Parathyroid adenoma (tissue), 2 donors: ENCODE measurements at regions not wholly inside any gene's neighbourhood (a gene's known extent, or its start where the extent isn't known, plus 50 kb on each side); places are given as distances from the start of the nearest gene placed in this dataset.

Source experiments
- H2AFZ ChIP-seq: fragments of 300-600 bp; sonication (generic); one replicate; pipeline ENCODE4 v1.7.0; 2017; ENCODE audit warnings: antibody characterized with exemption, mild to moderate bottlenecking
- H3K27ac ChIP-seq: fragments of 300-600 bp; sonication (generic); one replicate; pipeline ENCODE4 v1.7.0; 2017
- H3K27me3 ChIP-seq: fragments of 300-600 bp; sonication (generic); one replicate; pipeline ENCODE4 v1.7.0; 2017; ENCODE audit warnings: low read length; ENCODE audit not compliant: control insufficient read depth, insufficient read depth
- H3K36me3 ChIP-seq: fragments of 300-600 bp; sonication (generic); one replicate; pipeline ENCODE4 v1.7.0; 2017; ENCODE audit warnings: low read length; ENCODE audit not compliant: control insufficient read depth, insufficient read depth
- H3K4me1 ChIP-seq: fragments of 300-600 bp; sonication (generic); one replicate; pipeline ENCODE4 v1.7.0; 2017; ENCODE audit warnings: control low read depth
- H3K4me2 ChIP-seq: fragments of 300-600 bp; sonication (generic); one replicate; pipeline ENCODE4 v1.7.0; 2017; ENCODE audit warnings: low read length
- H3K4me3 ChIP-seq: fragments of 300-600 bp; sonication (generic); one replicate; pipeline ENCODE4 v1.7.0; 2017; ENCODE audit warnings: low read depth, low read length
- H3K79me2 ChIP-seq: fragments of 300-600 bp; sonication (generic); one replicate; pipeline ENCODE4 v1.7.0; 2017; ENCODE audit warnings: control low read depth
- H3K9ac ChIP-seq: fragments of 300-600 bp; sonication (generic); one replicate; pipeline ENCODE4 v1.7.0; 2017; ENCODE audit warnings: mild to moderate bottlenecking
- H3K9me3 ChIP-seq: fragments of 300-600 bp; sonication (generic); one replicate; pipeline ENCODE4 v1.7.0; 2017; ENCODE audit warnings: low read length; ENCODE audit not compliant: control insufficient read depth
- TF ChIP-seq, protein P1 (sequence below): fragments of 300-600 bp; sonication (generic); IDR thresholded peaks from one replicate; pipeline ENCODE4 v1.7.0; 2017; ENCODE audit warnings: antibody characterized with exemption, mild to moderate bottlenecking
- donor health status: primary hyperparathyroidism.

DNA sequence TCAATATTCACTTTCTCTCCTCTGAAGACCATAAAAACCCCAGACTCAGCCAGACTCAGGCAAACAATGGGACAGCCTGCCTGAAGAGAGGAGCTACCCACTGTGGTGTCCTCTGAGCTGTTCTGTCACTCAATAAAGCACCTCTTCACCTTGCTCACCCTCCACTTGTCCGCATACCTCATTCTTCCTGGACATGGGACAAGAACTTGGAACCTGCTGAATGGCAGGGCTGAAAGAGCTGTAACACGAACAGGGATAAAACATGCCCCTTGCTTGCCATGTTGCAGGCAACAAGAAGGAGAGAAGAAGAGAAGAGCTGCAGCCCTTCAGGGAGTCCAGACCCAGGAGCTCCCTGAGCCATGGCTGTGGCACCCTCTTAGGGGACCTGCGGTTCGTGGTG lies 86.8 kb upstream of the SEMA6A start:
- Histone ChIP-seq H3K27me3 (no peaks in the 10 kb centered on the region), H3K4me3 (no peak overlapping the region), H3K4me2 (no peak overlapping the region), H3K36me3 (no peaks in the 10 kb centered on the region), H3K27ac (no peak overlapping the region), H3K9ac (no peak overlapping the region), H3K9me3 (no peaks in the 10 kb centered on the region), H3K79me2 (no peaks in the 10 kb centered on the region), H2AFZ (no peak overlapping the region), H3K4me1 (no peaks in the 10 kb centered on the region)
- TF ChIP-seq, protein P1, sequence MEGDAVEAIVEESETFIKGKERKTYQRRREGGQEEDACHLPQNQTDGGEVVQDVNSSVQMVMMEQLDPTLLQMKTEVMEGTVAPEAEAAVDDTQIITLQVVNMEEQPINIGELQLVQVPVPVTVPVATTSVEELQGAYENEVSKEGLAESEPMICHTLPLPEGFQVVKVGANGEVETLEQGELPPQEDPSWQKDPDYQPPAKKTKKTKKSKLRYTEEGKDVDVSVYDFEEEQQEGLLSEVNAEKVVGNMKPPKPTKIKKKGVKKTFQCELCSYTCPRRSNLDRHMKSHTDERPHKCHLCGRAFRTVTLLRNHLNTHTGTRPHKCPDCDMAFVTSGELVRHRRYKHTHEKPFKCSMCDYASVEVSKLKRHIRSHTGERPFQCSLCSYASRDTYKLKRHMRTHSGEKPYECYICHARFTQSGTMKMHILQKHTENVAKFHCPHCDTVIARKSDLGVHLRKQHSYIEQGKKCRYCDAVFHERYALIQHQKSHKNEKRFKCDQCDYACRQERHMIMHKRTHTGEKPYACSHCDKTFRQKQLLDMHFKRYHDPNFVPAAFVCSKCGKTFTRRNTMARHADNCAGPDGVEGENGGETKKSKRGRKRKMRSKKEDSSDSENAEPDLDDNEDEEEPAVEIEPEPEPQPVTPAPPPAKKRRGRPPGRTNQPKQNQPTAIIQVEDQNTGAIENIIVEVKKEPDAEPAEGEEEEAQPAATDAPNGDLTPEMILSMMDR, result no peak

DNA sequence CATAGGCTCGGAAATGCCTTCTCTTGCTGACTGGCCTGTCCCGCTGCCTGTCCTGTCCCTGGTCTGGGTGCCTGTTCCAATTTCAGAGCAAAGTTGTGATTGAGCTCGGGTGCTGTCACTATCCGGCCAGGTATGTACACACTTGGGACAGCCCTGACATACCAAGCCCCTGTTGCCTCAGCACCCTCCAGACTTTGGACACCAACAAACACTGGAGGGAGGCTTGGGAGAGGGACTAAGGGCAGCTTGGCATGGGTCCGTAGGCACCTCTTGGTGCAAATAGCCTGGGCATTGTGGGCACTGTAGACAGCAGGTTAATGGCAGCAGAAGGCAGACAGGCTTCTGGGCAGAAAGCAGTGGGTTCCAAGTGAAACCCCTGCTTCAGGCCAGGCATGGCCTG lies 86.3 kb upstream of the SEMA6A start:
- H3K36me3 ChIP-seq, result no peaks in the 10 kb centered on the region
- no peak overlapping the region for H3K4me2 ChIP-seq
- H3K9ac ChIP-seq, result no peak overlapping the region
- H3K79me2 ChIP-seq, result no peaks in the 10 kb centered on the region
- H3K4me1 ChIP-seq, result no peaks in the 10 kb centered on the region
- H3K27me3 ChIP-seq, result no peaks in the 10 kb centered on the region
- no peak overlapping the region for H3K4me3 ChIP-seq
- no peaks in the 10 kb centered on the region for H3K9me3 ChIP-seq
- no peak overlapping the region for H3K27ac ChIP-seq
- TF ChIP-seq, protein P1, result no peak
- no peak overlapping the region for H2AFZ ChIP-seq

DNA sequence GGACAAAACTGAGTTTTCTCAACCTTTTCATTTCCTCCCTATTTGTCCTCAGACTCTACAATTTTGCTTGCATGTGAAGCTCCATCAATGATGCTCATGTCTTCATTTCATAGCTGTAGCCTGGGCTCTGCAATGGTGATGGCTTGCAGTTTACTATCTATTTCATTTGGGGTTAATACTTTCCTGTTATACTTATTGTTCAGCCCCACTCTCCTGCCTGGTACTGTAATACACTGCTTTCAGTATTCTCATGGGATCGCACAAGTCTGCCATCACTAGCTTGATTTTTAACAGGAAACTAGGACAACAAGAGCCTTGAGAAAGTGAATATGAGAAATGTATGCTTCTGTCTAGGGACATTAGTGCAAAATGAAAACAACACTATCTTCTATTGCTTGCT lies 84.2 kb upstream of the SEMA6A start:
- no peaks in the 10 kb centered on the region for H3K79me2 ChIP-seq
- TF ChIP-seq, protein P1, result no peak

DNA sequence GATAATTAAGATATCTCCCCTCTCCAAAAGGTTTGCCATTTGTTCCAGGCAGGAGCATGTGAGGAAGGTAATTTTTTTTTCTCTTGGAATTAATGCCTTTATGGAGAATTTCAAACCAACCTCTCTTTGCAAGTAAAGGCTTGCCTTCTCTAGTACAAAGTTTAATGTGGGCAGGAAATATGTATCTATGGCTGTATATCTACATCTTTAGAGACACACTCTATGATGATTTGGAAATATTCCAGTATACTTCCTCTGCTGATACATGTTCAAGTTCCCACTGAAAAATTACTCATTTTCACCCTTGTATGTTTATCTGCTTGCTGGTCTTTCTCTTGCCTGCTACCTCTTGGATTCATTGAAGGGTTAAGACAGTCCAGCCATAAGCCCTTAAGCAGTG lies 83.5 kb upstream of the SEMA6A start:
- no peaks in the 10 kb centered on the region for H3K79me2 ChIP-seq
- no peak overlapping the region for H3K4me3 ChIP-seq
- no peaks in the 10 kb centered on the region for H3K36me3 ChIP-seq
- H3K9ac ChIP-seq, result no peak overlapping the region
- no peaks in the 10 kb centered on the region for H3K4me1 ChIP-seq
- H3K9me3 ChIP-seq, result no peaks in the 10 kb centered on the region
- no peaks in the 10 kb centered on the region for H3K27me3 ChIP-seq
- no peak overlapping the region for H3K4me2 ChIP-seq
- TF ChIP-seq, protein P1, result no peak
- no peak overlapping the region for H2AFZ ChIP-seq
- no peak overlapping the region for H3K27ac ChIP-seq

More for the DNA sequence above, 84.2 kb upstream of the SEMA6A start:
- H3K27ac ChIP-seq, result no peak overlapping the region
- H3K4me3 ChIP-seq, result no peak overlapping the region
- H3K4me1 ChIP-seq, result no peaks in the 10 kb centered on the region
- H2AFZ ChIP-seq, result no peak overlapping the region
- no peaks in the 10 kb centered on the region for H3K9me3 ChIP-seq
- H3K9ac ChIP-seq, result no peak overlapping the region
- no peaks in the 10 kb centered on the region for H3K36me3 ChIP-seq
- no peak overlapping the region for H3K4me2 ChIP-seq
- H3K27me3 ChIP-seq, result no peaks in the 10 kb centered on the region

DNA sequence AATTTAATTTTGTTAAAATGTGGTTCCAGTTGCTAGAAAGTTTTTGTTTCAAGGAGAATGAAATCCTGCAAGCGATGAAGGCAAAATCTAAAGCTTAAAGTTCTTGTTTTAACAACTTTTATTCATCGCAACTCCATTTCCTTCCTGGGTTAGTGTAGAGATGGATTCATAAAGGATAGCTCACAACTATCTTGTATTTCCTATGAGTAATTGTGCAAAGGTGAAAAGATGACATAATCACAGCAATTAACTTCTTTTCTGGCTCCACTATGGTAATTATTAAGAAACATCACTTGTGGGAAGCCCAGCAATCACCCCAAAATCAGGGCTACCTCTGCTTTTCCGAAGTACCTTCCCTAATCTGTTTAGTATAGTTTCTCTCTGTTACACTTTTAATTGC lies 80.8 kb upstream of the SEMA6A start:
- Histone ChIP-seq H3K4me3 (no peak overlapping the region), H3K4me1 (no peaks in the 10 kb centered on the region), H3K9ac (no peak overlapping the region), H3K79me2 (no peaks in the 10 kb centered on the region), H3K27me3 (no peaks in the 10 kb centered on the region), H3K36me3 (no peaks in the 10 kb centered on the region), H2AFZ (no peak overlapping the region), H3K4me2 (no peak overlapping the region), H3K27ac (no peak overlapping the region), H3K9me3 (no peaks in the 10 kb centered on the region)
- TF ChIP-seq, protein P1, result no peak
